ENCODE measurements at regions not wholly inside any gene's neighbourhood (a gene's known extent, or its start where the extent isn't known, plus 50 kb on each side); places are given as distances from the start of the nearest gene placed in this dataset.

DNA sequence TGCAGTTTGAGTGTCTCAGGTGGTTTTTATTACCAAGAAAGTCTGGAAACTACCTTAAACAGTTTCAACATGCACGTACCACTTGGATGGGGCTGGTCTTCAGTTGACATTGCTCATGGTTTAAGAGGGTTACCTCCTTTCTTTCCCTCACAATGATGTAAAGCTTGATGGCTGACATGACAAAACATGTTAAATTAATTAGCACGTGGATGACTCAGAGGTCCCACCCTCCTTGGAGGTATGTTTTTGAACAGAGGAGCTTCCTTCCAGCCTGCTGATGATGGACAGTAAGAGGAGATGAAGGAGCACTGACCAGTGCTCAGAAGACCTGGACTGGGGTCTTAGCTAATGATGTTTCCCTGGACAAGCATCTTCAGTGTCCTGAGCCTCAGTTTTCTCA lies 322.3 kb upstream of the PODXL start:
- intact Hi-C loops (cut with DNase I), result no loop called here
- 75% methylated on average over 2 of the region's 2 CpGs for WGBS
- H3K4me3 ChIP-seq (ENCODE audit: low read length), result no peak overlapping the region
- no peaks in the 10 kb centered on the region for H3K4me1 ChIP-seq (ENCODE audit: control insufficient read depth, insufficient read depth, low read length)
- H3K27me3 ChIP-seq (ENCODE audit: control insufficient read depth, insufficient read depth), result no peaks in the 10 kb centered on the region
- H3K27ac ChIP-seq (ENCODE audit: low read length), result no peak overlapping the region
- no peaks in the 10 kb centered on the region for H3K9me3 ChIP-seq (ENCODE audit: control insufficient read depth, low read length)
- ATAC-seq (no peak), DNase-seq (no peak)

GRCh38 chr7:131873581-131873980 lies 317.2 kb upstream of the PODXL start:
- Histone ChIP-seq H3K27ac (ENCODE audit: low read length) (no peak overlapping the region), H3K4me1 (ENCODE audit: control insufficient read depth, insufficient read depth, low read length) (no peaks in the 10 kb centered on the region), H3K27me3 (ENCODE audit: control insufficient read depth, insufficient read depth) (no peaks in the 10 kb centered on the region), H3K9me3 (ENCODE audit: control insufficient read depth, low read length) (no peaks in the 10 kb centered on the region), H3K4me3 (ENCODE audit: low read length) (no peak overlapping the region)
- 56% methylated on average over 6 of the region's 6 CpGs for WGBS
- intact Hi-C loops (cut with DNase I), result no loop called here
- DNase-seq (no peak), ATAC-seq (no peak)

GRCh38 chr7:131869986-131870385 lies 313.6 kb upstream of the PODXL start:
- intact Hi-C loops (cut with DNase I), result no loop called here
- no peak for ATAC-seq
- H3K9me3 ChIP-seq (ENCODE audit: control insufficient read depth, low read length), result no peaks in the 10 kb centered on the region
- no peaks in the 10 kb centered on the region for H3K4me1 ChIP-seq (ENCODE audit: control insufficient read depth, insufficient read depth, low read length)
- no peak for DNase-seq
- H3K27ac ChIP-seq (ENCODE audit: low read length), result no peak overlapping the region
- no peaks in the 10 kb centered on the region for H3K27me3 ChIP-seq (ENCODE audit: control insufficient read depth, insufficient read depth)
- WGBS, result 94% methylated on average over 1 of the region's 1 CpG
- H3K4me3 ChIP-seq (ENCODE audit: low read length), result no peak overlapping the region

- 39% methylated on average over 3 of the region's 3 CpGs for WGBS
- ATAC-seq, result no peak
- H3K27me3 ChIP-seq (ENCODE audit: control insufficient read depth, insufficient read depth), result no peaks in the 10 kb centered on the region
- DNase-seq, result no peak
- no peak overlapping the region for H3K4me3 ChIP-seq (ENCODE audit: low read length)
- H3K27ac ChIP-seq (ENCODE audit: low read length), result no peak overlapping the region
- no peaks in the 10 kb centered on the region for H3K4me1 ChIP-seq (ENCODE audit: control insufficient read depth, insufficient read depth, low read length)
- intact Hi-C loops (cut with DNase I), result no loop called here
- H3K9me3 ChIP-seq (ENCODE audit: control insufficient read depth, low read length), result no peaks in the 10 kb centered on the region
Measured at GRCh38 chr7:131869169-131869844, 312.9 kb upstream of the PODXL start.

GRCh38 chr7:131867461-131867860 lies 311.0 kb upstream of the PODXL start:
- Histone ChIP-seq H3K4me3 (ENCODE audit: low read length) (no peak overlapping the region), H3K4me1 (ENCODE audit: control insufficient read depth, insufficient read depth, low read length) (no peaks in the 10 kb centered on the region), H3K27ac (ENCODE audit: low read length) (no peak overlapping the region), H3K9me3 (ENCODE audit: control insufficient read depth, low read length) (no peaks in the 10 kb centered on the region), H3K27me3 (ENCODE audit: control insufficient read depth, insufficient read depth) (no peaks in the 10 kb centered on the region)
- DNase-seq (no peak), ATAC-seq (no peak)
- intact Hi-C loops (cut with DNase I), result no loop called here
- WGBS, result 70% methylated on average over 4 of the region's 4 CpGs

- Histone ChIP-seq H3K4me1 (ENCODE audit: control insufficient read depth, insufficient read depth, low read length) (no peaks in the 10 kb centered on the region), H3K27ac (ENCODE audit: low read length) (no peak overlapping the region), H3K27me3 (ENCODE audit: control insufficient read depth, insufficient read depth) (no peaks in the 10 kb centered on the region), H3K4me3 (ENCODE audit: low read length) (no peak overlapping the region), H3K9me3 (ENCODE audit: control insufficient read depth, low read length) (no peaks in the 10 kb centered on the region)
- no peak for ATAC-seq
- no peak for DNase-seq
- WGBS, result 91% methylated on average over 2 of the region's 2 CpGs
- intact Hi-C loops (cut with DNase I), result no loop called here
Measured at GRCh38 chr7:131865911-131866310, 309.5 kb upstream of the PODXL start.

DNA sequence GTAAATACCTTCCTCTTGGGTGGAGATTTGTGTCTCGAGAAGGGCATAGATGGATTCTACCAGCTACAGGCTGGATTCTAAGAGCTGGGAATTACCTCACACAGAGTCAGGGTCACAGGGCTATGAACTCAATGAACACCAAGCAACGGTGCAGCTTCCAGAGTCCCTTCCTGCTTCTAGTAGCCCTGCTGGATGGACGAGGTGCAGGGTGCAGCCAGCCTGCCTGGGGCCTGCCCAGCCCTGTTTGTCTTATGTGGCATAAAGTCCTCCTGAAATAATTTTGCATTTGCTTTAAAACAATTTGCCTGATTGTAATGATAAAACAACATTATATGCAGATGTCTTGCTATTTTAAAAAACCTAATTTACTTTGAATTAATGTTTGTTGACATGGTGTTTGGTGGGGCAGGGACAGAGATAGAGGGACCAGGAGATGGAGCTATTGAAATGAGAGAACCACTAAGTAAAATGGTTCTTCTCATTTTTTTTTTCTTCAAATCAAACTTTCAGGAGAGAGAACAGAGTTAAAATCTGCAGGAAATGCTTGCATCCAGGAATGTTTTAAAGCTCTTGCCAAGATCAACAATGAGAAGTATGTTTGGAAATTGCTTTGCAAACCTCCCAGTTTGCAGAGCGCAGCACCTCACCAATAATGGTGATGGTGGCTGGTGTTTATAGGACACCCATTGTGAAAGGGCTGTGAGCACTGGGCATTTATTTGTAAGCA lies 305.4 kb upstream of the PODXL start:
- H3K9me3 ChIP-seq (ENCODE audit: control insufficient read depth, low read length), result no peaks in the 10 kb centered on the region
- no peaks in the 10 kb centered on the region for H3K27me3 ChIP-seq (ENCODE audit: control insufficient read depth, insufficient read depth)
- H3K4me1 ChIP-seq (ENCODE audit: control insufficient read depth, insufficient read depth, low read length), result no peaks in the 10 kb centered on the region
- ATAC-seq (no peak), DNase-seq (no peak)
- H3K27ac ChIP-seq (ENCODE audit: low read length), result no peak overlapping the region
- intact Hi-C loops (cut with DNase I), result no loop called here
- WGBS, result 50% methylated on average over 4 of the region's 4 CpGs
- H3K4me3 ChIP-seq (ENCODE audit: low read length), result no peak overlapping the region

DNA sequence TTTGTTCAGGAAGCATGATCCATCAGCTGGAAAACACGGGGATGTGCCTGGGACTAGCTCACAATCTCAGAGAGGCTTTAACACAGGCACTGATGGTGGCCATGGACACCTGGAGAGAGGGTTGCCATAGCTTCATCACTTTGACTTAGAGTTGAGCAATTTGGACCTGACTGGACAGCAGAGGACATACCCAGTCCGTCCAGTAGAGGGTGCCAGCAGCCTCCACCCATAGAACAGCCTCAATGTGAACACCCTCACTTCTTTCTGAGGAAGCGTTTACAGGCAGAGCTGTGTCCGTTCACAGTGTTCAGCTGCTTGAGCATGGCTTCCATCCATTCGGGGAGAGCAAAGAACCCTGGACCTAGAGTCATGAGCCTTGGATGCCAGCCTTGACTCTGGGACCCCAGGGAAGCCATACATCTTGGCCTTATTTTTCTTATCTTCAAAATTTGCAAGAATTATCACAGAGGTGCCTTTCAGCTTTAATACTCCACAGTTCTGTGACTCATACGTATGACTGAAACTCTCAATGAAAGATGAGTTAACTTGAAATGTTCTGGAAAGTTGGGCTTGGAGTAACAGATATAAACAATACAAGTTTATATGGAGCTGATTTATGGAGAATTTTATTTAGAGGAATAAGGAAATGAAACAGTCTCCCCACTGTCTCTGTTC lies 302.9 kb upstream of the PODXL start:
- no peaks in the 10 kb centered on the region for H3K9me3 ChIP-seq (ENCODE audit: control insufficient read depth, low read length)
- no peak overlapping the region for H3K4me3 ChIP-seq (ENCODE audit: low read length)
- ATAC-seq, result peak; percentile 75 to 93
- intact Hi-C loops (cut with DNase I), result no loop called here
- no peaks in the 10 kb centered on the region for H3K27me3 ChIP-seq (ENCODE audit: control insufficient read depth, insufficient read depth)
- 16% methylated on average over 6 of the region's 6 CpGs for WGBS
- H3K4me1 ChIP-seq (ENCODE audit: control insufficient read depth, insufficient read depth, low read length), result no peaks in the 10 kb centered on the region
- H3K27ac ChIP-seq (ENCODE audit: low read length), result no peak overlapping the region
- peak; percentile 59 to 86 (median 61) for DNase-seq

- intact Hi-C loops (cut with DNase I), result no loop called here
- ATAC-seq (no peak), DNase-seq (no peak)
- Histone ChIP-seq H3K9me3 (ENCODE audit: control insufficient read depth, low read length) (no peaks in the 10 kb centered on the region), H3K4me3 (ENCODE audit: low read length) (no peak overlapping the region), H3K27me3 (ENCODE audit: control insufficient read depth, insufficient read depth) (no peaks in the 10 kb centered on the region), H3K27ac (ENCODE audit: low read length) (no peak overlapping the region), H3K4me1 (ENCODE audit: control insufficient read depth, insufficient read depth, low read length) (no peaks in the 10 kb centered on the region)
- 56% methylated on average over 2 of the region's 2 CpGs for WGBS
Measured at GRCh38 chr7:131858611-131859010, 302.2 kb upstream of the PODXL start.

- Histone ChIP-seq H3K4me3 (ENCODE audit: low read length) (no peak overlapping the region), H3K27ac (ENCODE audit: low read length) (no peak overlapping the region), H3K9me3 (ENCODE audit: control insufficient read depth, low read length) (no peaks in the 10 kb centered on the region), H3K4me1 (ENCODE audit: control insufficient read depth, insufficient read depth, low read length) (no peaks in the 10 kb centered on the region), H3K27me3 (ENCODE audit: control insufficient read depth, insufficient read depth) (no peaks in the 10 kb centered on the region)
- WGBS, result 92% methylated on average over 7 of the region's 7 CpGs
- ATAC-seq, result no peak
- intact Hi-C loops (cut with DNase I), result no loop called here
- no peak for DNase-seq
Measured at GRCh38 chr7:131849472-131849871, 293.0 kb upstream of the PODXL start.

GRCh38 chr7:131848033-131848432 lies 291.6 kb upstream of the PODXL start:
- 83% methylated on average over 7 of the region's 7 CpGs for WGBS
- no peak overlapping the region for H3K4me3 ChIP-seq (ENCODE audit: low read length)
- DNase-seq (no peak), ATAC-seq (no peak)
- H3K27ac ChIP-seq (ENCODE audit: low read length), result no peak overlapping the region
- intact Hi-C loops (cut with DNase I), result no loop called here
- no peaks in the 10 kb centered on the region for H3K27me3 ChIP-seq (ENCODE audit: control insufficient read depth, insufficient read depth)
- no peaks in the 10 kb centered on the region for H3K9me3 ChIP-seq (ENCODE audit: control insufficient read depth, low read length)
- no peaks in the 10 kb centered on the region for H3K4me1 ChIP-seq (ENCODE audit: control insufficient read depth, insufficient read depth, low read length)

Measured in right cardiac atrium (tissue), 5 donors.